ENCODE measurements at regions not wholly inside any gene's neighbourhood (a gene's known extent, or its start where the extent isn't known, plus 50 kb on each side); places are given as distances from the start of the nearest gene placed in this dataset.

DNA sequence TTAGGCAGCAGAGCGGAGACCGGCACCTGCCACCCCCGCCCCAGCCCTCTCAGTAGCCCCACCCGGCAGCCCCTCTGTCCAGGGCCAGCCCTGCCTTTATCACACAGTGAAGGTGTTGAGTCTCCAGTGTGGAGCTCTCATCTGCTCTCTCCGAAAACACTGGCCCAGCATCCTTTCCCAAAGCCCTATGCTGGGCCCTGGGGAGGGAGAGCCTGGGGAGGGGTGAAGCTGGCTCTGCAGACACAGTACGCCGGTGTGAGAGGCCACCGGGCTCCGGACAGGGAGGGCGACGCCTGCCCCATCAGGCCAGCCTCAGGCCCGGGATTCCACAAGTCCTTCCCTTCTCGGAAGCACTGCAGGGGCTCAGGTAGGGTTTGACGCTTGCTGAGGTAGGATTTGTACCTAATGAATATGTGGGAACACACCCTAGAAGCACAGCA, 186.9 kb downstream of the ERMARD start:
- TF ChIP-seq, protein P1, sequence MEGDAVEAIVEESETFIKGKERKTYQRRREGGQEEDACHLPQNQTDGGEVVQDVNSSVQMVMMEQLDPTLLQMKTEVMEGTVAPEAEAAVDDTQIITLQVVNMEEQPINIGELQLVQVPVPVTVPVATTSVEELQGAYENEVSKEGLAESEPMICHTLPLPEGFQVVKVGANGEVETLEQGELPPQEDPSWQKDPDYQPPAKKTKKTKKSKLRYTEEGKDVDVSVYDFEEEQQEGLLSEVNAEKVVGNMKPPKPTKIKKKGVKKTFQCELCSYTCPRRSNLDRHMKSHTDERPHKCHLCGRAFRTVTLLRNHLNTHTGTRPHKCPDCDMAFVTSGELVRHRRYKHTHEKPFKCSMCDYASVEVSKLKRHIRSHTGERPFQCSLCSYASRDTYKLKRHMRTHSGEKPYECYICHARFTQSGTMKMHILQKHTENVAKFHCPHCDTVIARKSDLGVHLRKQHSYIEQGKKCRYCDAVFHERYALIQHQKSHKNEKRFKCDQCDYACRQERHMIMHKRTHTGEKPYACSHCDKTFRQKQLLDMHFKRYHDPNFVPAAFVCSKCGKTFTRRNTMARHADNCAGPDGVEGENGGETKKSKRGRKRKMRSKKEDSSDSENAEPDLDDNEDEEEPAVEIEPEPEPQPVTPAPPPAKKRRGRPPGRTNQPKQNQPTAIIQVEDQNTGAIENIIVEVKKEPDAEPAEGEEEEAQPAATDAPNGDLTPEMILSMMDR (conservative IDR thresholded peaks at IDR 0.05; ENCODE audit: low read depth, low read length) = no peak
- TF ChIP-seq EZH2 (IDR thresholded peaks at IDR 0.05; ENCODE audit: borderline replicate concordance, low read depth, low read length, poor library complexity, severe bottlenecking) = no peak
